ENCODE measurements at regions not wholly inside any gene's neighbourhood (a gene's known extent, or its start where the extent isn't known, plus 50 kb on each side); places are given as distances from the start of the nearest gene placed in this dataset.

GRCh38 chr18:24989760-24990593 is 362.0 kb downstream of the ZNF521 start:
- H3K4me3 ChIP-seq (replicated peaks in 1 of 3; ENCODE audit: low read depth in 2 of 3, low read length in 3 of 3), result no peak overlapping the region
- H3K9me3 Mint-ChIP-seq, result peaks cover 0 to 12% (median 2%) of the 10 kb centered on the region in 7 donors
- no peak for TF ChIP-seq CTCF (IDR thresholded peaks at IDR 0.05)
- WGBS (ENCODE audit: insufficient coverage), result 97% methylated on average over 4 of the region's 7 CpGs
- H3K36me3 Mint-ChIP-seq, result no peaks in the 10 kb centered on the region
- H4K20me1 ChIP-seq (ENCODE audit: insufficient read depth, low read length), result no peaks in the 10 kb centered on the region
- H3K4me1 ChIP-seq (ENCODE audit: control insufficient read depth in 1 of 2, insufficient read depth in 2 of 2, low read length in 2 of 2), result peaks cover 0 to 7% of the 10 kb centered on the region in 2 donors
- peaks cover 9% of the 10 kb centered on the region for H3K4me1 Mint-ChIP-seq
- no peaks in the 10 kb centered on the region for H3K27me3 ChIP-seq (ENCODE audit: control insufficient read depth in 2 of 2, insufficient read depth in 2 of 2, low read length in 2 of 2)
- H3K4me3 Mint-ChIP-seq, result no peak overlapping the region
- H3K36me3 ChIP-seq (replicated peaks in 1 of 2; ENCODE audit: control insufficient read depth in 1 of 2, insufficient read depth in 2 of 2, low read length in 2 of 2), result no peaks in the 10 kb centered on the region
- H3K27ac ChIP-seq (ENCODE audit: low read depth in 1 of 2, low read length in 2 of 2), result no peak overlapping the region
- H3K79me2 ChIP-seq (ENCODE audit: insufficient read depth, low read length), result no peaks in the 10 kb centered on the region
- H3K27ac Mint-ChIP-seq, result no peak overlapping the region
- H3K9me3 ChIP-seq (replicated peaks in 1 of 2; ENCODE audit: control insufficient read depth in 1 of 2, insufficient read depth in 1 of 2, low read length in 2 of 2), result no peaks in the 10 kb centered on the region
- intact Hi-C loops (cut with micrococcal nuclease), result no loop called here
- H3K9ac ChIP-seq (ENCODE audit: insufficient read depth, low read length, poor library complexity, severe bottlenecking), result no peak overlapping the region
- no peak overlapping the region for H2AFZ ChIP-seq (ENCODE audit: insufficient read depth, low read depth, low read length, poor library complexity, severe bottlenecking)
- H3K27me3 Mint-ChIP-seq (ENCODE audit: low read depth in 3 of 3), result peaks cover 0 to 5% (median 0%) of the 10 kb centered on the region in 3 donors
- H3K4me2 ChIP-seq (replicated peaks; ENCODE audit: extremely low read depth, low read length, poor library complexity, severe bottlenecking), result no peak overlapping the region
- DNase-seq, result no peak

GRCh38 chr18:24990671-24991134 is 361.3 kb downstream of the ZNF521 start:
- Histone ChIP-seq H3K79me2 (ENCODE audit: insufficient read depth, low read length) (no peaks in the 10 kb centered on the region), H3K36me3 (replicated peaks in 1 of 2; ENCODE audit: control insufficient read depth in 1 of 2, insufficient read depth in 2 of 2, low read length in 2 of 2) (no peaks in the 10 kb centered on the region), H3K4me3 (replicated peaks in 1 of 3; ENCODE audit: low read depth in 2 of 3, low read length in 3 of 3) (no peak overlapping the region), H3K27ac (ENCODE audit: low read depth in 1 of 2, low read length in 2 of 2) (no peak overlapping the region), H3K4me1 (ENCODE audit: control insufficient read depth in 1 of 2, insufficient read depth in 2 of 2, low read length in 2 of 2) (peaks cover 0 to 7% of the 10 kb centered on the region in 2 donors), H2AFZ (ENCODE audit: insufficient read depth, low read depth, low read length, poor library complexity, severe bottlenecking) (no peak overlapping the region), H3K4me2 (replicated peaks; ENCODE audit: extremely low read depth, low read length, poor library complexity, severe bottlenecking) (no peak overlapping the region), H3K27me3 (ENCODE audit: control insufficient read depth in 2 of 2, insufficient read depth in 2 of 2, low read length in 2 of 2) (no peaks in the 10 kb centered on the region), H4K20me1 (ENCODE audit: insufficient read depth, low read length) (no peaks in the 10 kb centered on the region), H3K9me3 (replicated peaks in 1 of 2; ENCODE audit: control insufficient read depth in 1 of 2, insufficient read depth in 1 of 2, low read length in 2 of 2) (no peaks in the 10 kb centered on the region), H3K9ac (ENCODE audit: insufficient read depth, low read length, poor library complexity, severe bottlenecking) (no peak overlapping the region)
- WGBS (ENCODE audit: insufficient coverage), result 100% methylated on average over 4 of the region's 5 CpGs
- H3K27ac Mint-ChIP-seq, result no peak overlapping the region
- peaks cover 0 to 12% (median 2%) of the 10 kb centered on the region in 7 donors for H3K9me3 Mint-ChIP-seq
- intact Hi-C loops (cut with micrococcal nuclease), result no loop called here
- no peaks in the 10 kb centered on the region for H3K36me3 Mint-ChIP-seq
- no peak overlapping the region for H3K4me3 Mint-ChIP-seq
- H3K4me1 Mint-ChIP-seq, result peaks cover 9% of the 10 kb centered on the region
- peaks cover 0 to 5% (median 0%) of the 10 kb centered on the region in 3 donors for H3K27me3 Mint-ChIP-seq (ENCODE audit: low read depth in 3 of 3)
- DNase-seq, result no peak
- no peak for TF ChIP-seq CTCF (IDR thresholded peaks at IDR 0.05)

Data from CD14-positive monocyte (primary cell).